ENCODE measurements at regions not wholly inside any gene's neighbourhood (a gene's known extent, or its start where the extent isn't known, plus 50 kb on each side); places are given as distances from the start of the nearest gene placed in this dataset.

- no peak overlapping the region for H3K4me3 ChIP-seq (ENCODE audit: low read depth, low read length)
- no peak for TF ChIP-seq MYC (IDR thresholded peaks at IDR 0.05; ENCODE audit: low read depth, low read length)
- no peak for TF ChIP-seq CTCF (IDR thresholded peaks at IDR 0.05; ENCODE audit: low read depth, low read length)
- no peak for TF ChIP-seq POLR2A (IDR thresholded peaks at IDR 0.05; ENCODE audit: extremely low read depth, insufficient read length)
- TF ChIP-seq MAX (IDR thresholded peaks at IDR 0.05; ENCODE audit: low read depth, low read length): no peak
- DNase-seq (ENCODE audit: low read depth): no peak
Measured at GRCh38 chr4:121457278-121457875, 76.6 kb upstream of the QRFPR start.

GRCh38 chr4:121455285-121455684, 74.5 kb upstream of the QRFPR start:
- DNase-seq (ENCODE audit: low read depth): no peak
- no peak for TF ChIP-seq MAX (IDR thresholded peaks at IDR 0.05; ENCODE audit: low read depth, low read length)
- no peak for TF ChIP-seq CTCF (IDR thresholded peaks at IDR 0.05; ENCODE audit: low read depth, low read length)
- TF ChIP-seq POLR2A (IDR thresholded peaks at IDR 0.05; ENCODE audit: extremely low read depth, insufficient read length): no peak
- TF ChIP-seq MYC (IDR thresholded peaks at IDR 0.05; ENCODE audit: low read depth, low read length): no peak
- no peak overlapping the region for H3K4me3 ChIP-seq (ENCODE audit: low read depth, low read length)

GRCh38 chr4:121454251-121454979, 73.6 kb upstream of the QRFPR start:
- DNase-seq (ENCODE audit: low read depth): no peak
- H3K4me3 ChIP-seq (ENCODE audit: low read depth, low read length): no peak overlapping the region
- no peak for TF ChIP-seq CTCF (IDR thresholded peaks at IDR 0.05; ENCODE audit: low read depth, low read length)

- DNase-seq (ENCODE audit: low read depth): no peak
- TF ChIP-seq CTCF (IDR thresholded peaks at IDR 0.05; ENCODE audit: low read depth, low read length) (no peak), MYC (IDR thresholded peaks at IDR 0.05; ENCODE audit: low read depth, low read length) (no peak), MAX (IDR thresholded peaks at IDR 0.05; ENCODE audit: low read depth, low read length) (no peak), POLR2A (IDR thresholded peaks at IDR 0.05; ENCODE audit: extremely low read depth, insufficient read length) (no peak)
- no peak overlapping the region for H3K4me3 ChIP-seq (ENCODE audit: low read depth, low read length)
Measured at GRCh38 chr4:121451310-121451709, 70.5 kb upstream of the QRFPR start.

- TF ChIP-seq MAX (IDR thresholded peaks at IDR 0.05; ENCODE audit: low read depth, low read length) (no peak), MYC (IDR thresholded peaks at IDR 0.05; ENCODE audit: low read depth, low read length) (no peak), POLR2A (IDR thresholded peaks at IDR 0.05; ENCODE audit: extremely low read depth, insufficient read length) (no peak), CTCF (IDR thresholded peaks at IDR 0.05; ENCODE audit: low read depth, low read length) (no peak)
- no peak for DNase-seq (ENCODE audit: low read depth)
- H3K4me3 ChIP-seq (ENCODE audit: low read depth, low read length): no peak overlapping the region
Measured at GRCh38 chr4:121449416-121449815, 68.6 kb upstream of the QRFPR start.

Data from NB4 (cell line).